ENCODE measurements at regions not wholly inside any gene's neighbourhood (a gene's known extent, or its start where the extent isn't known, plus 50 kb on each side); places are given as distances from the start of the nearest gene placed in this dataset.

GRCh38 chr5:133827830-133828229 lies 140.6 kb downstream of the C5orf15 start:
- TF ChIP-seq ELF4 (IDR thresholded peaks at IDR 0.05) (no peak), BHLHE40 (IDR thresholded peaks at IDR 0.05; ENCODE audit: borderline replicate concordance) (no peak), FOXM1 (IDR thresholded peaks at IDR 0.05; ENCODE audit: borderline replicate concordance) (no peak), HDGF (IDR thresholded peaks at IDR 0.05; ENCODE audit: borderline replicate concordance) (no peak), L3MBTL2 (conservative IDR thresholded peaks at IDR 0.05) (no peak), LEF1 (IDR thresholded peaks at IDR 0.05; ENCODE audit: borderline replicate concordance) (no peak), FOXK2 (IDR thresholded peaks at IDR 0.05) (no peak), NFRKB (IDR thresholded peaks at IDR 0.05) (no peak), ARNT (IDR thresholded peaks at IDR 0.05) (no peak), ZNF384 (IDR thresholded peaks at IDR 0.05) (no peak), FOXA1 (IDR thresholded peaks at IDR 0.05) (no peak)
- TF ChIP-seq, protein P1, sequence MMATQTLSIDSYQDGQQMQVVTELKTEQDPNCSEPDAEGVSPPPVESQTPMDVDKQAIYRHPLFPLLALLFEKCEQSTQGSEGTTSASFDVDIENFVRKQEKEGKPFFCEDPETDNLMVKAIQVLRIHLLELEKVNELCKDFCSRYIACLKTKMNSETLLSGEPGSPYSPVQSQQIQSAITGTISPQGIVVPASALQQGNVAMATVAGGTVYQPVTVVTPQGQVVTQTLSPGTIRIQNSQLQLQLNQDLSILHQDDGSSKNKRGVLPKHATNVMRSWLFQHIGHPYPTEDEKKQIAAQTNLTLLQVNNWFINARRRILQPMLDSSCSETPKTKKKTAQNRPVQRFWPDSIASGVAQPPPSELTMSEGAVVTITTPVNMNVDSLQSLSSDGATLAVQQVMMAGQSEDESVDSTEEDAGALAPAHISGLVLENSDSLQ (IDR thresholded peaks at IDR 0.05) = no peak

Data from HEK293T (cell line).